SK-N-SH (cell line): ENCODE measurements at regions not wholly inside any gene's neighbourhood (a gene's known extent, or its start where the extent isn't known, plus 50 kb on each side); places are given as distances from the start of the nearest gene placed in this dataset.

Experiments
- CHD2 ChIP-seq: fragments of 150-350 bp; IDR thresholded peaks from 2 replicates; pipeline ENCODE4 v1.6.1; 2018; ENCODE audit warnings: low read length; ENCODE audit not compliant: partially characterized antibody
- EP300 ChIP-seq, 2 experiments: IDR thresholded peaks; 2 replicates each; pipeline versions ENCODE4 v1.4.0 to v1.6.1; 2012; ENCODE audit warnings: borderline replicate concordance in 1 of 2, low read depth in 1 of 2, low read length in 1 of 2
- EZH2phosphoT487 ChIP-seq: fragments of 200-600 bp; sonication (generic); IDR thresholded peaks from 2 replicates; pipeline ENCODE4 v1.6.1; 2017; ENCODE audit warnings: low read depth, mixed run types, mild to moderate bottlenecking, antibody characterized with exemption, moderate library complexity, borderline replicate concordance
- GABPA ChIP-seq: IDR thresholded peaks from 2 replicates; pipeline ENCODE4 v1.4.0; 2012; ENCODE audit warnings: low read depth, mild to moderate bottlenecking
- MEF2A ChIP-seq: IDR thresholded peaks from 2 replicates; pipeline ENCODE4 v1.4.0; 2012; ENCODE audit warnings: low read depth, borderline replicate concordance
- NRF1 ChIP-seq: IDR thresholded peaks from 2 replicates; pipeline ENCODE4 v1.6.1; 2012; ENCODE audit warnings: low read depth, mild to moderate bottlenecking, low read length
- PBX3 ChIP-seq: IDR thresholded peaks from 2 replicates; pipeline ENCODE4; 2012
- POLR2AphosphoS5 ChIP-seq: IDR thresholded peaks from 2 replicates; pipeline ENCODE4 v1.6.1; 2012; ENCODE audit warnings: low read depth, low read length
- RAD21 ChIP-seq: IDR thresholded peaks from 2 replicates; pipeline ENCODE4 v1.6.1; 2012; ENCODE audit warnings: mild to moderate bottlenecking, low read length
- SMC3 ChIP-seq: IDR thresholded peaks from 2 replicates; pipeline ENCODE4 v1.6.1; 2012; ENCODE audit warnings: low read depth, low read length, improper control_type of control experiment
- TAF1 ChIP-seq: IDR thresholded peaks from 2 replicates; pipeline ENCODE4 v1.6.1; 2012; ENCODE audit warnings: low read depth, mild to moderate bottlenecking, low read length, moderate library complexity, borderline replicate concordance
- USF1 ChIP-seq: IDR thresholded peaks from 2 replicates; pipeline ENCODE4 v1.4.0; 2012; ENCODE audit warnings: low read depth, borderline replicate concordance
- USF2 ChIP-seq: fragments of 150-350 bp; IDR thresholded peaks from 2 replicates; pipeline ENCODE4 v1.6.1; 2017; ENCODE audit warnings: antibody characterized with exemption, low read length, low read depth, borderline replicate concordance
- TF ChIP-seq, protein P1 (sequence below): fragments of 200-600 bp; sonication (generic); IDR thresholded peaks from 2 replicates; pipeline ENCODE4 v1.6.1; 2017; ENCODE audit warnings: antibody characterized with exemption, mild to moderate bottlenecking, moderate library complexity

- TF ChIP-seq, protein P1, sequence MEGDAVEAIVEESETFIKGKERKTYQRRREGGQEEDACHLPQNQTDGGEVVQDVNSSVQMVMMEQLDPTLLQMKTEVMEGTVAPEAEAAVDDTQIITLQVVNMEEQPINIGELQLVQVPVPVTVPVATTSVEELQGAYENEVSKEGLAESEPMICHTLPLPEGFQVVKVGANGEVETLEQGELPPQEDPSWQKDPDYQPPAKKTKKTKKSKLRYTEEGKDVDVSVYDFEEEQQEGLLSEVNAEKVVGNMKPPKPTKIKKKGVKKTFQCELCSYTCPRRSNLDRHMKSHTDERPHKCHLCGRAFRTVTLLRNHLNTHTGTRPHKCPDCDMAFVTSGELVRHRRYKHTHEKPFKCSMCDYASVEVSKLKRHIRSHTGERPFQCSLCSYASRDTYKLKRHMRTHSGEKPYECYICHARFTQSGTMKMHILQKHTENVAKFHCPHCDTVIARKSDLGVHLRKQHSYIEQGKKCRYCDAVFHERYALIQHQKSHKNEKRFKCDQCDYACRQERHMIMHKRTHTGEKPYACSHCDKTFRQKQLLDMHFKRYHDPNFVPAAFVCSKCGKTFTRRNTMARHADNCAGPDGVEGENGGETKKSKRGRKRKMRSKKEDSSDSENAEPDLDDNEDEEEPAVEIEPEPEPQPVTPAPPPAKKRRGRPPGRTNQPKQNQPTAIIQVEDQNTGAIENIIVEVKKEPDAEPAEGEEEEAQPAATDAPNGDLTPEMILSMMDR = no peak
- TF ChIP-seq EZH2phosphoT487 = no peak
- TF ChIP-seq MEF2A = no peak
- no peak for TF ChIP-seq POLR2AphosphoS5
- TF ChIP-seq PBX3 = no peak
- no peak for TF ChIP-seq TAF1
- TF ChIP-seq GABPA = no peak
- no peak for TF ChIP-seq SMC3
- TF ChIP-seq EP300 (IDR thresholded peaks at IDR 0.05; ENCODE audit: borderline replicate concordance in 1 of 2, low read depth in 1 of 2, low read length in 1 of 2) = no peak
- TF ChIP-seq USF1 = no peak
- TF ChIP-seq RAD21 = no peak
- TF ChIP-seq NRF1 = no peak
- no peak for TF ChIP-seq USF2
- no peak for TF ChIP-seq CHD2
Observed at GRCh38 chr4:81690871-81691270, 219.2 kb upstream of the RASGEF1B start.
